ENCODE measurements at regions not wholly inside any gene's neighbourhood (a gene's known extent, or its start where the extent isn't known, plus 50 kb on each side); places are given as distances from the start of the nearest gene placed in this dataset.

DNA sequence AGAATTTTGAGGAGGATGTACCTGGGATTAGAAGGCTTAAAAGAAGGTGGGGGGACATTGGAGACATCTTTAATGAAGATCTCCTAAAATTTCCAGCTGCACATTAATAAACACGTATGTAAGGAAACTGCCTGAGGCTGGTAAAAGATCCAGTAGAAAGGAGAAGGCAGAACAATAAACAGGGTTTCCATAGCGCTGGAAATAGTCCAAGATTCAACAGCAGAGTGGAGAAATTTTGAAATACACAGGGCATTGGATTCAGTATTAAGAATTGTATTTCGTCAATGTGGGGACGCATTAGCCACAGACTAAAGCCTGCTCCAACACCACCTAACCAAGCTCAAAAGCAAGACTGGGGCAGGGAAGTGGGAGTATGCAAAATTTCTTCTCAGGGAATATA, 606.9 kb upstream of the NRXN1 start:
- no peaks in the 10 kb centered on the region for H3K36me3 ChIP-seq (ENCODE audit: control insufficient read depth in 3 of 3, insufficient read depth in 3 of 3, low read length in 3 of 3)
- H3K27ac ChIP-seq (ENCODE audit: low read depth, low read length), result no peak overlapping the region

DNA sequence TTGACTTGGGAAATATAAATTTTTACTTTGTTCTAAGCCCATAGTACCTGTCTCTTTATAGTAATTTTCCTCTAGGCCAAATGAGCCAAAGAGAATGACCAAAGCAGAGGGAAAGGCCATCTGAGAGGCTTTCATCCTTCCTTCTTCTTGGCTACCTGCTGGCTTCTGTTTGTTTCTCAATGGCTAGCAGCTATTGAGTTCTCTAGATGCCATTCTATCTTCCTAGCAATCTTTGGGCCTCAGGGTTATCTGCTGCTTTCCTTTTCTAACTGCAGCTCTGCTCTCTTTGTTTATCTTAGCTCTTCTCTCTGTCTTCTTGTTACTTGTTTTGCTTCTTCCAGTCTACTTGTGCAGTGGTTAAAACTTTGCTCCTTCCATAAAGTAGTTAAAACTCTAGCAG, 601.1 kb upstream of the NRXN1 start:
- Histone ChIP-seq H3K36me3 (ENCODE audit: control insufficient read depth in 3 of 3, insufficient read depth in 3 of 3, low read length in 3 of 3) (no peaks in the 10 kb centered on the region), H3K4me3 (ENCODE audit: low read length in 3 of 3) (no peak overlapping the region), H3K27me3 (ENCODE audit: control insufficient read depth in 3 of 3, insufficient read depth in 3 of 3, low read length in 3 of 3) (no peaks in the 10 kb centered on the region), H3K27ac (ENCODE audit: low read depth, low read length) (no peak overlapping the region), H3K4me1 (ENCODE audit: control insufficient read depth in 3 of 3, insufficient read depth in 3 of 3, low read length in 3 of 3) (no peaks in the 10 kb centered on the region), H3K9ac (ENCODE audit: low read depth in 1 of 3, low read length in 3 of 3) (no peak overlapping the region), H3K9me3 (ENCODE audit: control insufficient read depth in 3 of 3, low read length in 3 of 3) (peaks cover 0 to 2% (median 0%) of the 10 kb centered on the region in 3 donors)

More for the DNA sequence above, 606.9 kb upstream of the NRXN1 start:
- Histone ChIP-seq H3K9ac (ENCODE audit: low read depth in 1 of 3, low read length in 3 of 3) (no peak overlapping the region), H3K4me1 (ENCODE audit: control insufficient read depth in 3 of 3, insufficient read depth in 3 of 3, low read length in 3 of 3) (no peaks in the 10 kb centered on the region), H3K27me3 (ENCODE audit: control insufficient read depth in 3 of 3, insufficient read depth in 3 of 3, low read length in 3 of 3) (no peaks in the 10 kb centered on the region), H3K9me3 (ENCODE audit: control insufficient read depth in 3 of 3, low read length in 3 of 3) (no peaks in the 10 kb centered on the region), H3K4me3 (ENCODE audit: low read length in 3 of 3) (no peak overlapping the region)

DNA sequence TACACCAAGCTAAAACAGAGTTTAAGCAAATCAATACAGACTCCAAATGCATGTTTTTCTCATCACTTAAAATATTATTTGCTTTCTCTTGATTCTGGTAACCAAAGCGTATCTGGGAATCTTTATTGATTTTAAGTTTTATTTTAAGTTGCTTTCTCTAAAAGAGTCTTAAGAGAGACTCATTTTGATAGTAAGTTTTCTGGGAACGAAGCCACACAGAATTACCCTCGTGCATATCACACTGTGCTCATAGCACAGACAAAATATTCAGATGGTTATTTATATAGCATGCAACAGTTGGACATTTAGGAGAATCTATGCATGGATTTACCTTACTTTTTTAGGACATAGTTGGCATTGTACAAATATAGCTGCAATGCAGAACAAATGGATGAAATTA, 597.5 kb upstream of the NRXN1 start:
- Histone ChIP-seq H3K4me1 (ENCODE audit: control insufficient read depth in 3 of 3, insufficient read depth in 3 of 3, low read length in 3 of 3) (no peaks in the 10 kb centered on the region), H3K27ac (ENCODE audit: low read depth, low read length) (no peak overlapping the region), H3K4me3 (ENCODE audit: low read length in 3 of 3) (no peak overlapping the region), H3K27me3 (ENCODE audit: control insufficient read depth in 3 of 3, insufficient read depth in 3 of 3, low read length in 3 of 3) (no peaks in the 10 kb centered on the region), H3K9ac (ENCODE audit: low read depth in 1 of 3, low read length in 3 of 3) (no peak overlapping the region), H3K9me3 (ENCODE audit: control insufficient read depth in 3 of 3, low read length in 3 of 3) (peaks cover 0 to 2% (median 0%) of the 10 kb centered on the region in 3 donors), H3K36me3 (ENCODE audit: control insufficient read depth in 3 of 3, insufficient read depth in 3 of 3, low read length in 3 of 3) (no peaks in the 10 kb centered on the region)

DNA sequence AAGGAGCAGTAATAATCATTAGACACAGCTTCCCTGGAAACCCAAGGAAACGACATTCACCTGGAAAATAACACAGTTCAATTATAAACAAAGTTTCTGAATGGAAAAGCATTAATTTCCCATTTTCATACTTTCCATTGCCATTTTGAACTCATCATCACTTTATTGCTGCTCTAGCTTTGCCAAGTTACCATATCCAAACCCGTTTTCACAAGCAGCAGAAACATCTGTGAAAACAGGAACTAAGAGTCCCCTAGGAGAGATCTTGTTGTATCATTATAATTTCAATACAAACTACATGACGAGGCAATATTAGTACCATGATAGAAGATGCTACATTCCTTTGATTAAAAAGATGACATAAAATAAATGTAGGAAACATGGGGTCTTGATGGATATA, 597.0 kb upstream of the NRXN1 start:
- Histone ChIP-seq H3K27ac (ENCODE audit: low read depth, low read length) (no peak overlapping the region), H3K4me1 (ENCODE audit: control insufficient read depth in 3 of 3, insufficient read depth in 3 of 3, low read length in 3 of 3) (no peaks in the 10 kb centered on the region), H3K36me3 (ENCODE audit: control insufficient read depth in 3 of 3, insufficient read depth in 3 of 3, low read length in 3 of 3) (no peaks in the 10 kb centered on the region)

DNA sequence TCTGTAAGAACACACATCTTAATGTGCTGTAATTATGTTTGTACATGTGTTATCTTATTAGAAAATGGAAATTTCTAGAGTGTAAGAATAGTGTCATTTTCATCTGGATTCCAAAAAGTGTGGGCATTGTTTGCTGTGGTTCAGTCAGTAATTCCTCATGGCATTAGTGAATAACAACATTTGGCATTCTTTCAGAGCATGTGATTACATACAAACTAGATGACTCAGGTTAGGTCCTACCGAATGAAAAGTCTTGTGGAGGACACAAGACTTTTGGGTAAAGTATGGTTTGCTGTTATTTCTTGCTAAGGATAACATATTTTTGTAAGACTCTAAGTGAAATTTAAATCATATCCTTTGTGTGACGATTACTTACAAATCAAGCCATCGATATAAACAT, 593.1 kb upstream of the NRXN1 start:
- Histone ChIP-seq H3K9ac (ENCODE audit: low read depth in 1 of 3, low read length in 3 of 3) (no peak overlapping the region), H3K27ac (ENCODE audit: low read depth, low read length) (no peak overlapping the region), H3K9me3 (ENCODE audit: control insufficient read depth in 3 of 3, low read length in 3 of 3) (peaks cover 0 to 2% (median 0%) of the 10 kb centered on the region in 3 donors)

More for the DNA sequence above, 597.0 kb upstream of the NRXN1 start:
- Histone ChIP-seq H3K9ac (ENCODE audit: low read depth in 1 of 3, low read length in 3 of 3) (no peak overlapping the region), H3K27me3 (ENCODE audit: control insufficient read depth in 3 of 3, insufficient read depth in 3 of 3, low read length in 3 of 3) (no peaks in the 10 kb centered on the region), H3K4me3 (ENCODE audit: low read length in 3 of 3) (no peak overlapping the region), H3K9me3 (ENCODE audit: control insufficient read depth in 3 of 3, low read length in 3 of 3) (peaks cover 0 to 2% (median 0%) of the 10 kb centered on the region in 3 donors)

DNA sequence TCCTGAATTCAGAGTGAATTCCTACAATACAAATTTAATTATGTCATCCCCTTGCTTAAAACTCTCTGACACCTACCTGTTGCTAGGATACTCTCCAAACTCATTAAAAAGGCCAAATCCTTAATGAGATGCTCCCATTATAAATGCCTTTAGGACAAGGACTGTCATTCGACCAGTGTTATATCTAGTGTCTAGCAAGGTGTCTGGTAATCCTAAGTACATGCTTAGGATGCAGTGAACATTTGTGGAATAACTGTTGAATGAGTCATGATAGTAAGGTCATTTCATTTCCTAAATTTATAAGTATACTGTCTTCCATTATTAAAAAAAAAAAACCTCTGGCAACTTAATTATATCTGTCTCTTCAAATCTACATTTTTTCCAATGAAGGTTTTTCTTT, 588.9 kb upstream of the NRXN1 start:
- no peak overlapping the region for H3K27ac ChIP-seq (ENCODE audit: low read depth, low read length)
- no peaks in the 10 kb centered on the region for H3K4me1 ChIP-seq (ENCODE audit: control insufficient read depth in 3 of 3, insufficient read depth in 3 of 3, low read length in 3 of 3)
- H3K36me3 ChIP-seq (ENCODE audit: control insufficient read depth in 3 of 3, insufficient read depth in 3 of 3, low read length in 3 of 3), result no peaks in the 10 kb centered on the region
- no peak overlapping the region for H3K9ac ChIP-seq (ENCODE audit: low read depth in 1 of 3, low read length in 3 of 3)
- H3K9me3 ChIP-seq (ENCODE audit: control insufficient read depth in 3 of 3, low read length in 3 of 3), result no peaks in the 10 kb centered on the region
- H3K4me3 ChIP-seq (ENCODE audit: low read length in 3 of 3), result no peak overlapping the region
- H3K27me3 ChIP-seq (ENCODE audit: control insufficient read depth in 3 of 3, insufficient read depth in 3 of 3, low read length in 3 of 3), result no peaks in the 10 kb centered on the region

More for the DNA sequence above, 593.1 kb upstream of the NRXN1 start:
- Histone ChIP-seq H3K27me3 (ENCODE audit: control insufficient read depth in 3 of 3, insufficient read depth in 3 of 3, low read length in 3 of 3) (no peaks in the 10 kb centered on the region), H3K4me1 (ENCODE audit: control insufficient read depth in 3 of 3, insufficient read depth in 3 of 3, low read length in 3 of 3) (no peaks in the 10 kb centered on the region), H3K36me3 (ENCODE audit: control insufficient read depth in 3 of 3, insufficient read depth in 3 of 3, low read length in 3 of 3) (no peaks in the 10 kb centered on the region), H3K4me3 (ENCODE audit: low read length in 3 of 3) (no peak overlapping the region)

- no peak overlapping the region for H3K27ac ChIP-seq (ENCODE audit: low read depth, low read length)
- H3K4me1 ChIP-seq (ENCODE audit: control insufficient read depth in 3 of 3, insufficient read depth in 3 of 3, low read length in 3 of 3), result no peaks in the 10 kb centered on the region
- H3K36me3 ChIP-seq (ENCODE audit: control insufficient read depth in 3 of 3, insufficient read depth in 3 of 3, low read length in 3 of 3), result no peaks in the 10 kb centered on the region
- no peak overlapping the region for H3K4me3 ChIP-seq (ENCODE audit: low read length in 3 of 3)
- H3K9ac ChIP-seq (ENCODE audit: low read depth in 1 of 3, low read length in 3 of 3), result no peak overlapping the region
- H3K27me3 ChIP-seq (ENCODE audit: control insufficient read depth in 3 of 3, insufficient read depth in 3 of 3, low read length in 3 of 3), result no peaks in the 10 kb centered on the region
- H3K9me3 ChIP-seq (ENCODE audit: control insufficient read depth in 3 of 3, low read length in 3 of 3), result peaks cover 0 to under 1% (median 0%) of the 10 kb centered on the region in 3 donors
Measured at GRCh38 chr2:51619961-51620360, 588.0 kb upstream of the NRXN1 start.

DNA sequence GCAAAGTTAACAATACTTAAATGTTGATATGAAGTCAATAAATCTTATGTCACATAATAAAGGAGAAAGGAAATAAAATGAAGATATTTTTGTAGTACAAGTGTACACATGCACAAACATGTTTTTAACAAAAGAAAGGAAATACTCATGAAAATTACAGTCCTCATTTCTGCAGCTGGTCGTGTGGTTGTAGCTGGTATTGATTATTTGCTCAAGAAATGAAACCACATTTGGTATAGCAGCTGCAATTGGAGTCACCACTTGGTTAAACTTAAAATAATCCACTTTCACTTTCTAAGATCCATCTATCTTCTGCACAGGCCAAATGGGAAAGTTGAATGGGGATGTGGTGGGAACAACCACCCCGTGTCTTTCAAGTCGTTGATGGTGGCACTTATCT, 580.5 kb upstream of the NRXN1 start:
- no peak overlapping the region for H3K9ac ChIP-seq (ENCODE audit: low read depth in 1 of 3, low read length in 3 of 3)
- no peak overlapping the region for H3K27ac ChIP-seq (ENCODE audit: low read depth, low read length)
- H3K9me3 ChIP-seq (ENCODE audit: control insufficient read depth in 3 of 3, low read length in 3 of 3), result peaks cover 0 to 6% (median 2%) of the 10 kb centered on the region in 3 donors
- no peak overlapping the region for H3K4me3 ChIP-seq (ENCODE audit: low read length in 3 of 3)
- no peaks in the 10 kb centered on the region for H3K4me1 ChIP-seq (ENCODE audit: control insufficient read depth in 3 of 3, insufficient read depth in 3 of 3, low read length in 3 of 3)
- no peaks in the 10 kb centered on the region for H3K36me3 ChIP-seq (ENCODE audit: control insufficient read depth in 3 of 3, insufficient read depth in 3 of 3, low read length in 3 of 3)
- no peaks in the 10 kb centered on the region for H3K27me3 ChIP-seq (ENCODE audit: control insufficient read depth in 3 of 3, insufficient read depth in 3 of 3, low read length in 3 of 3)

DNA sequence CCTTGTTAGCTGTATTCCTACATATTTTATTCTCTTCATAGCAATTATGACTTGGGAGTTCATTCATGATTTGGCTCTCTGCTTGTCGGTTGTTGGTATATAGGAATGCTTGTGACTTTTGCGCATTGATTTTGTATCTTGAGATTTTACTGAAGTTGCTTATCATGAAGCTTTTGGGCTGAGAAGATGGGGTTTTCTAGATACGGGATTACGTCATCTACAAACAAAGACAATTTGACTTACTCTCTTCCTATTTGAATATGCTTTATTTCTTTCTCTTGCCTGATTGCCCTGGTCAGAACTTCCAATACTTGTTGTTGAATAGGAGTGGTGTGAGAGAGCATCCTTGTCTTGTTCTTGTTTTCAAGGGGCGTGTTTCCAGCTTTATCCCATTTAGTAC, 569.8 kb upstream of the NRXN1 start:
- no peak overlapping the region for H3K4me3 ChIP-seq (ENCODE audit: low read length in 3 of 3)
- no peaks in the 10 kb centered on the region for H3K27me3 ChIP-seq (ENCODE audit: control insufficient read depth in 3 of 3, insufficient read depth in 3 of 3, low read length in 3 of 3)
- no peaks in the 10 kb centered on the region for H3K9me3 ChIP-seq (ENCODE audit: control insufficient read depth in 3 of 3, low read length in 3 of 3)
- H3K4me1 ChIP-seq (ENCODE audit: control insufficient read depth in 3 of 3, insufficient read depth in 3 of 3, low read length in 3 of 3), result no peaks in the 10 kb centered on the region
- H3K9ac ChIP-seq (ENCODE audit: low read depth in 1 of 3, low read length in 3 of 3), result no peak overlapping the region
- no peaks in the 10 kb centered on the region for H3K36me3 ChIP-seq (ENCODE audit: control insufficient read depth in 3 of 3, insufficient read depth in 3 of 3, low read length in 3 of 3)
- H3K27ac ChIP-seq (ENCODE audit: low read depth, low read length), result no peak overlapping the region

- Histone ChIP-seq H3K4me3 (ENCODE audit: low read length in 3 of 3) (no peak overlapping the region), H3K27ac (ENCODE audit: low read depth, low read length) (no peak overlapping the region), H3K27me3 (ENCODE audit: control insufficient read depth in 3 of 3, insufficient read depth in 3 of 3, low read length in 3 of 3) (no peaks in the 10 kb centered on the region), H3K36me3 (ENCODE audit: control insufficient read depth in 3 of 3, insufficient read depth in 3 of 3, low read length in 3 of 3) (no peaks in the 10 kb centered on the region), H3K4me1 (ENCODE audit: control insufficient read depth in 3 of 3, insufficient read depth in 3 of 3, low read length in 3 of 3) (no peaks in the 10 kb centered on the region), H3K9me3 (ENCODE audit: control insufficient read depth in 3 of 3, low read length in 3 of 3) (no peaks in the 10 kb centered on the region), H3K9ac (ENCODE audit: low read depth in 1 of 3, low read length in 3 of 3) (no peak overlapping the region)
Measured at GRCh38 chr2:51597086-51597485, 565.2 kb upstream of the NRXN1 start.

- Histone ChIP-seq H3K36me3 (ENCODE audit: control insufficient read depth in 3 of 3, insufficient read depth in 3 of 3, low read length in 3 of 3) (no peaks in the 10 kb centered on the region), H3K4me3 (ENCODE audit: low read length in 3 of 3) (no peak overlapping the region), H3K4me1 (ENCODE audit: control insufficient read depth in 3 of 3, insufficient read depth in 3 of 3, low read length in 3 of 3) (no peaks in the 10 kb centered on the region), H3K9ac (ENCODE audit: low read depth in 1 of 3, low read length in 3 of 3) (no peak overlapping the region), H3K9me3 (ENCODE audit: control insufficient read depth in 3 of 3, low read length in 3 of 3) (no peaks in the 10 kb centered on the region), H3K27me3 (ENCODE audit: control insufficient read depth in 3 of 3, insufficient read depth in 3 of 3, low read length in 3 of 3) (no peaks in the 10 kb centered on the region), H3K27ac (ENCODE audit: low read depth, low read length) (no peak overlapping the region)
Measured at GRCh38 chr2:51595836-51596235, 563.9 kb upstream of the NRXN1 start.
